Activated CD4-positive, alpha-beta T cell treated with anti-CD3 and anti-CD28 coated beads, Interleukin-2, amount 50 U/mL, for 16 hours (primary cell): ENCODE measurements at regions not wholly inside any gene's neighbourhood (a gene's known extent, or its start where the extent isn't known, plus 50 kb on each side); places are given as distances from the start of the nearest gene placed in this dataset.

ENCODE experiments used
- DNase-seq: peaks from one replicate; pipeline ENCODE4 v3.0.0-alpha.2; 2020

DNA sequence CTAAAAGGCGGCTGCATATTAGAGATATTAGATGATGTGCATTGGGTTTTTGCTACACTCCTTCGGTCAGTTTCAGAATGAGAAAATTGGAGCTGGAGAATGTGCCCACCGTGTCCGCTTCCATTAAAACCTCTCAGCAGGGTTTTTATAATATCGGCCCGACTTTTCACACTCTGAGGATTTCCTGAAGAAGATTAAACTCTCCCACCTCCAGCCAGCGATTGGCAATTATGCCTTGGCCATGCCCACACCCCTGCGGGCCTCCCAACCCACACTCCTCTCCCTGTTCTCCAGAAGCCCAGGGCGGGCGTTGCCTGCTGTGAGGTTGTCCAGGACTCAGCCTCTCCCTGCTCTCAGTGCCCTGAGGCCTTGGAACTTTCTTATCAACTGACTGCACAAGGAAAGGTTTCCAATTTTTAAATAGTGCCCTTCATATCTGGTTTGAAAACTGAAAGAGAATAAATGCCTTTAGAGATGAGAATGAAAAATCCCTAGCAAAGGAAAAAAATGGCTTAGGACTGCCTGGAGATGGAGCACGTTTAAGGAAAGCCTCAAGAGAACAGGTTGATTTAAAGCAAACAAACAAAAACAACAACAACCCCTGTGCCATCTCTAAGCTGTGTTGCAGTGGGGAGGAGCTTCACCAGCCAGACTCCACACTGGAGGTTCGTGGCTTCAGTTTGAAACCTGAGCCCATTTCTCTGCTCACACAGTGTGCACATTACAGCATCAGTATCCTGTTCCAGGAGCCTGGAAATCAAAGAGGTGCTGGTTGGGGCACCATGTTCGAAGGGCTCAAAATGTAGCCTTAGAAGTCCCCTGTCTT is 292.9 kb downstream of the NSG2 start:
- no peak for DNase-seq

DNA sequence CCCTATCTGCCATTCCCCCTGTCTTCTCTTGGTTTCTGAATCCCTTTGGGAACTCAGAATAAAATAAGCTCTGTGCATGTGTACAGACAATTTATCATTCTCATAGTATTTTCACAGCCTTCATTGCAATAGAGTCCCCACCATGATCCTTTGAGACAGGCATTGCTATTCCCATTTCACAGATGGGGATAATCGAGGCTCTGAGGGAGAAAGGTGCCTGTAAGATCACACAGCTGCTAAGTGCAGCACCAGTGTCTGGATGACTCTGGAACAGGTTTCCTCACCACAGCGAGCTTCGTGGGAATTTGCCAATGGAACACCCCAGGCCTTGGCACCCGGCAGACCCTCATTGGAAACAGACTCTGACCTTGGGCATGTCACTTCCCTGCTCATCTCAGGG is 293.6 kb downstream of the NSG2 start:
- no peak for DNase-seq

DNA sequence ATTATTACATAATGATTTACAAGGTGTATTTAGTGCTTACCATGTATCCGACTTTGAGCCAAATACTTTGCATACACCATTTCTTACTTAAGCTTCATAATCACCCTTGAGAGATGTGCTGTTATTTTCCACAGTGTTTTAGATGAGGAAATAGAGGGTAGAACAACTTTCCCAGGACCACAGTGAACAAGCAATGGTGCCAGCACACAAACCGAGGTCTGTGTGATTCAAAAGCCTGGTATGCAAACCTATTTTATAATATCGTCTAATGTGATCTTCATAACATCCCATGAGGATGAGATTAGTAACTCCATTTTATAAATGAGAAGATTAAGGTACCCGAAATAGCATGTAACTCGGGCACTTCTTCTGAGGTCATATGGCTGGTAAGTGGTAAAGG is 294.7 kb downstream of the NSG2 start:
- no peak for DNase-seq

DNA sequence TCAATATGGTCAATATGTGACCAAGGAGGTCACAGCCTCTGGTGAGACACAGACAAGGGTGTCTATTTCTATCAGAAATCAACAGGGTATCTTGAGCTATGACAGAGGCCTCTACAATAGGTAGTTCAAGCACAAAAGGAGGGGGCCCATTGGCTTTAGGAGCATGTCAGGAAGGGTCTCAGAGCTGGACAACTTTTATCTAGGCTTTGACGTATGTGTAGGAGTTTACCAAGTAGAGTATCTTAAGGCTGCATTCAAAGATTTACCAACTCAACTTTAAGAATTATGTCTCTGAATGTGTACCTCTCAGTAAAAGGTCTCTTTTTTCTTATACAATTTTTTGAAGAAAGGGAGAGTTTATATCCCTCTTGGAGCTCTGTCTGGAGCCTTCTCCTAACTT is 297.2 kb downstream of the NSG2 start:
- DNase-seq, result no peak

DNA sequence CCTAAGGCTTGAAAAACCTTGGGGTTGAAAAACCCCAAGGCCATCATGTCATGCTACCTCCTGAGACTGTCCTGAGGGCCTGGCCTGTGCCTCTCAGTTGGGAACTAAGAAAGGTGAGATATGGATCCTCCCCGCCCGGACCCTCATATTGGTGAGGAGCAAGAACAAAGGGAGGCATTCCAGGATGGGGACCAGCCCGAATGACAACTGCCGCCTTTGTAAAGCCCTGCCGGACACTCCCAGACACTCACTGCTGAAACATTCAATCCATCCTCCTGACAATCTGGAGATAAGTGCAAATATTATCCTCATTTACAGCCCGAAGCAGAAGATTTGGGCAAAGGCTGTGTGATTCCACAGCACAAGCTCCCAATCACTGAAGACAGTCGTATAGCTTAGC is 298.3 kb downstream of the NSG2 start:
- DNase-seq, result no peak

DNA sequence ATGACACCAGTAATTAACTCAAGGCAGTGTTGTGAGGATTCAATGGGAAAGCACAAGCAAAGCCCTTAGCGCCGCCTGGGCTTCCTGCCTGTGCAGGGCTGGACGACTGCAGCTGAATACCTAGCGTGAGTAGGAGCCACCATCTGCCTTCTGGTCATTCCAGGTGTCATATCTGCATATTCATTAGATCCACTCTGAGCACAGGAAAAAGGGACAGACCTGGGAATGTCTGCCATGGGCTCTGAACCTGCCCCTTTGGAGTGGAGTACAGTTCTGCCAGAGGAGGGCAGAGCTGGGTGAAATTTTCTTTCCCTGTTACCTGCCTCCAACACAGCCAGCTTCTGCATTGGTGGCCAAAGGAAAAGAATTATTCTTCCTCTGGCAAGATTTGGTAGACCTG is 298.8 kb downstream of the NSG2 start:
- DNase-seq, result no peak

DNA sequence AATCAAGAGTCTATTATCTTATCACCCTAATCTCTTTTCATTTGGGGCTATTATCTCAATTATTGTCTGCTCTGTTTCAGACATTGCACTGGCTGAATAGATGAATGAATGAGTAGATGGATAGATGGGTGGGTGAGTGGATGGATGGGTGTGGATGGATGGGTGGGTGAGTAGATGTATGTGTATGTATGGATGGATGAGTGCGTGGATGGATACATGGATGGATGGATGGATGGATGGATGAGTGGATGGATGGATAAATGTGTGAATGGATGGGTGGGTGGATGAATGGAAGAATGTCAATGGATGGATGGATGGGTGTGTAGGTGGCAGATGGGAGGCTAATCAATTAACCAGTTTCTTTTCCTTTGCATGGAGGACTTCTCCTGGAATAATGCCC is 301.7 kb downstream of the NSG2 start:
- DNase-seq, result no peak

DNA sequence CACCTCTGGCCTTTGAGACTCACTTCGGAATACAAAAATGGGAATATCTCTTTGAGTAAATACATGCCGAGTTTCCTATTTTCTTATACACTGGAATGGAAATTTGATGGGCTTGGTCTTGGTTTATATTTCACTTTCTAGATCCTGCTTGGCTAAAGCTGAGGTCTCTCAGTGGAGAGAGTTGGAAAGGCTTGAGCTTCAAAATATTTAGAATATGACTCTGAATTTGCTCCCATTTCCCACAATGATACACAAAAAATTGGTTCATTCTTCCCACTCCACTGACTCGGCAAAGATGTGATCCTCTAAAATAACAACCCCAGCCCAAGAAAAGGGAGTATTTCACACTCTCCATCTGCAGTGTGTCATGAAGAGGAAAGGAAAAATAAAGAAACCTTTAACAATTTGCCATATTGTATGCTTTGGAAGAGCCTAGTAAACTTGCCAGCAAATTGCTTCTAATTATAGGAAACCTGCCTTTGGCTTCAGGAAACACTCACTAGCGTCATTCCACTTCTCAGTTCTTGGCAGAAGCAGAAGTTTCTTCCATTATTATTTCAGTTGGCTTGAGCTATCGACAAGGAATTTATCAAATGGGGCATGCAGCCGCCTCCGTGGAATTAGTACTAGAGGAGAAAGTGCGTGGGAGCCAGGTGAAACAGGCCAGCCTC is 302.9 kb downstream of the NSG2 start:
- no peak for DNase-seq

DNA sequence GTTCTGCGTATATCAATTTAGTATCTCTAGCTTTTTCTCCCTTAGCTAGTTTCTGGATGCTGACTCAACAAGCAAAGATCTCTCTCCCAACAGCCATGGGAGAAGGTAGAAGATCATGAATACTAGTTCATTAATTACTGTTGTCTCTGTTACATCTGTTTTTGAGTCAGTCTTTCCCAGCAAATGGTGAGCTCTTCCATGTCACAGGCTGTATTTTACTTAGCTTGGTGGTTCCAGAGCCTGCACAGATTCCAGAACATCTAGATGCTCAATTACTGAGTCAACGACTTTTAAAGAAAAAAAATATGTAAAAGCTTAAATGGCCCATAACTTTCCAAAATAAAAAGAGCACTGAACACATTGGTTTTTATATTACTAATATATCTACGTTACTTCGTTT is 307.2 kb downstream of the NSG2 start:
- DNase-seq, result no peak

DNA sequence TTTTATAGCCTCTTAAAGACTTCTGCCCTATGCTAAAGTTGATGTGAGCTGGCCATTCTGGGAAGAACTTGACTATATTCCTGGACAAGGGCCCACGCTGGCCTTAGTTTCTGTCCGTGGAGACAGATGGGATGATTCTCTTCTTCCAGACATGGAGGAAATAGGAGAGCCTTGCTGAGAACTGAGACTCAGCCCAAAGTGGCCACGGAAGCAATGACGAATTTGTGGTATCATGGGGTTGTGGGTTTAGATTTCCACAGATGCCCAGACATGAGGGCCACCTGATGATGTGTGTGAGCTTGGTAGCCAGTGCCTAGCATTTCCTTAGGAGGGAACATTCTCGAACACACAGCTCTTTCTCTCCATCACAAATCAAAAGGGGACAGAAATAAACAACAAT is 309.1 kb downstream of the NSG2 start:
- DNase-seq, result no peak

DNA sequence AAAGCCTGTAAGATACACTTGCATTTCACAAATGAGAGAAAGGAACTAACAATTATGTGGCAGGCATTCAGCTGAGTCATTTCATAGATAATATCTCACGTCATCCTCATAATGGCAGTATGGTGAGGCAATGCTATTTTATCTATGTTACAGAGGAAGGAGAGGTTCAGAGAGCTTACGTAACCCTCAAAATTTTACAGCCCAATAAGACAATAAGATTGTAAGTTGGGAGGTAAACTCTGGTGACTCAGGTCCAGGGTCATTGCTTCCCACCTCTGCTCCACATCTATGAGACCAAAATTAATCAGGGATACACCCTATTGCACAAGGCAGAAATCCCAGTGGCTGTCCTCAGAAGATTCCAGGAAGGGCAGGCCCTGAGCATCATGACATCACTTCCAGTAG is 309.7 kb downstream of the NSG2 start:
- no peak for DNase-seq

DNA sequence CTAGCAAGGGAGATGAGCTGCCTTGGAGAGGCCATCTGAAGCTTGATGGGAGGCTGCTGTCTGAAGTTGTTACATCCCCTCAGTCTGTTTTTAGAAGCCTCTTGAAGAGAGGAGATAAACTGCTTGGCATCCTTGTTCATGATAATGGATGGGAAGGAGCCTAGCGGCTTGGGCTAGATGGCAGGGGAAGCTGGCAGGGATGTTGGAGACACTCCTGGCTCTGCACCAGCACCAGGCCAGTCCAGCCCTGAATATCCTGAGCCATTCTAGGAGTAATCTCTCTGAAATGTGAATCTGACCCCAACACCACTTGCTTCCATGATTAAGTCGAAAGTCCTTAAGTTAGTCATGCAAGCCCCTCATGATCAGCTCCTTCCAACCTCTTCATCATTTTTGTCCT is 310.5 kb downstream of the NSG2 start:
- DNase-seq, result no peak

DNA sequence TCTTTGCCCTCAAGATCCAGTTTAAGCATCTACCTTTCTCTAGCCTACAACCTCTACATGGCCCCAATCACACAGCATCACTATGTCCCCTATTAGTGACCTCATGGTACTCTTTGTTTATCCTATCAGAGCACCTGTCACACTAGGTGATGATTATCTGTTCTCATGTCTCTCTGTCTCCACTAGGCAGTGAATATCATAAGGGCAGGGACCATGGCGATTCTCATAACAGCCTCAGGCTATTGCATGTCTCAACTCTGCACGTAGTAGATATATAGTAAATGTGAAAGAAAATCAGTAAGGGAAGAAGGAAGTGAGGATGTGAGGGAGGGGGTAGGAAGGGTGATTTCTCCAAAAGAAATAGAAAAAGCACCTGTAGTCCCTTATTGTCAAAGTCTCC is 311.0 kb downstream of the NSG2 start:
- no peak for DNase-seq

DNA sequence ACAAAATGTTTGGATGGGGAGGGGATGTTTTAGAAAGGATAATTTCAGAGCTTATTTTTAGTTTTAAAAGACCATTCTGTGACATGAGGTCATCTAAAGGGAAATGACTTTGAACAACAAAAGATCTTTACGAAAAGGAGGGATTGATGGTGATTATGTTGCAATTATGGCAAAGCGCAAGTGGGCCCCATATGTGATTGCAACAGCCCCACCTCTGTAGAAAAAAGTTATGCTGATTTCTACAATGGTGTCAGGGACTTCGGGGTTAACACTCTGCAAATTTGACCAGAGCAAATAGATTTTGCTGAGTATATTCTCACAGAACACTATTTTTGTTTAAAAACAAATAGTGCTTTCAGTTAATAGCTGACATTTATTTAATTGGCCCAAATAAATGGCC is 312.8 kb downstream of the NSG2 start:
- DNase-seq, result no peak

DNA sequence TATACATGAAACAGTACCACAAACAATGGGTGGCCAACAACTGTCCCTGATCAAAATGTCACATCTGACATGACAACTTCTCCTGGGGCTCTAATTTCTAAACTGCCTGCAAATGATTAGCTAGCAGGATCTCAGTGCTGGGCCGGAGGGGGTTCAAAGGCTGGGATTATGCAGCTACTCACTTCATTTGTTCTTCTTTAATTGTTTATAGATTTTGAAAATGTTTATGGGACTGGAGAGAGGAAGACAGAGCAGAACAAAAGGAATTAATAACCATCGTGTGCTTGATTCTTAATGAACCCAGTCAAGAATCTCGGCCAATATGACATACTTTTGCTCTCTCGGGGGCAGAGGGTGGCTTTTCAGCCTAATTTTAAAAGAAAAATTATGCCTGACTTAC is 313.6 kb downstream of the NSG2 start:
- no peak for DNase-seq

DNA sequence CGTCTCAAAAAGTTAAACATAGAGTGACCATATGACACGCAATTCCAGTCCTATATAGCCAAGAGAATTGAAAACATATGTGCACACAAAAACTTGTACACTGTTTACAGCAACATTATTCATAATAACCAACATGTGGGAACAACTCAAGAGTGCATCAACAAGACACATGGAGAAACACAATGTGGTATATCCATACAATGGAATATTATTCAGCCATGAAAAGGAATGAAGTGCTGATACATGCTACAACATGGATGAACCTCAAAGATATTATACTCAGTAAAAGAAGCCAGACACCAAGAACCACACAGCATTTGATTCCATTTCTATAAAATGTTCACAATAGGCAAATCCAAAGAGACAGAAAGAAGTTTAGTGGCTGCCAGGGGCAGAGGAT is 317.0 kb downstream of the NSG2 start:
- no peak for DNase-seq

DNA sequence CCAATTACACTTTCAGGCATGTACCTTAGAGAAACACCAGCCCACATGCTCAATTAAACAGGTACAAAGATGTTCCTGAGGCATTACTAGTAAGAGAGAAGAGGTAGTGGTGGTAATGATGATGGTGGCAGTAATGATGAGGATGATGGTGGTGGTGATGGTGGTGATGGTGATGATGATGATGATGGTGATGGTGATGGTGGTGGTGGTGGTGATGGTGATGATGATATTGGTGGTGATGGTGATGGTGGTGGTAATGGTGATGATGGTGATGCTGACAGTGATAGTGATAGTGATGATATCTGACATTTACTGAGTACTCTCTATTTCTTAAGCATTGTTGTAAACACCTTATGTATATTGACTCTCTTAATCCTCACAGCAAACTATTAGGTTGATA is 318.4 kb downstream of the NSG2 start:
- no peak for DNase-seq

DNA sequence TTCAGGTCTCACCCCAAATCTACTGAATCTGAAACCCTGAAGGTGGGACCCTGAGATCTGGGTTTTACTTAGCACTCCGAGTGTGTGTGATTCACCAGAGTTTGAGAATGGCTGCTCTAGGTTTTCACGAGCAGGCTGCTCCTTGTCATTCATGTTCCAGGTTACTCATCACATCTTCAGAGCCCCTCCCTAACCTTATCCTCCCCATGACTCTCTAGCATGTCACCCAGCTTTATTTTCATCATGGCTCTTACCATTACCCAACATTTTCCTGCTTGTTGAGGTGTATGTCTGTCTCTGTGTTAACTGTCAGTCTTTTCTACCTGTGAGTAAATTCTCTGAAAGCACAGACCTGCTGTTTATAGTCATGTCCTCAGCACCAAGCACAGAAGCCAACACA is 319.2 kb downstream of the NSG2 start:
- DNase-seq, result no peak

DNA sequence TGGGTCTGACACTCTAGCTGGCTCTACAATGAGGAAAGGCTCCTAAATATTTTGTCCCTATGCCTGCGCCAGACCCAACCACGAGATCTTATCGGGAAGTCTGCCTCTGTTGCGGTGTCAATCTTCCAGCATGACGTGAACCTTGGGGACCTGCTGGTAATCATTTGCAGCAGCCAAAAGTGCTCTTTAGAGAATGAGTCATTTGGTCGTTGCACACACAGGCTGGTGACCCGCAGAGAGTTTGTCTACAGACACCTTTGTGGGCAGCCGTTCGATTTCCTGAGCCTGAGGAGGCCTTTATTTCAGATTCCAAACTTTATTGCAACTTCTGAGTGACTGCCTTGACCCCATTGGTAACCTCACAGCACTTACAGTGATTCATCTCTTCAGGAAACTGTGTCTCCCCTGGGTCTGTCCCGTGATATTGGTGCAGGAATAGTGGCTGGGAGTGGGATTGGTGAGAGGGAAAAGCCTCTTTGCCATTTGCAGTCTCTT is 326.1 kb downstream of the NSG2 start:
- no peak for DNase-seq

DNA sequence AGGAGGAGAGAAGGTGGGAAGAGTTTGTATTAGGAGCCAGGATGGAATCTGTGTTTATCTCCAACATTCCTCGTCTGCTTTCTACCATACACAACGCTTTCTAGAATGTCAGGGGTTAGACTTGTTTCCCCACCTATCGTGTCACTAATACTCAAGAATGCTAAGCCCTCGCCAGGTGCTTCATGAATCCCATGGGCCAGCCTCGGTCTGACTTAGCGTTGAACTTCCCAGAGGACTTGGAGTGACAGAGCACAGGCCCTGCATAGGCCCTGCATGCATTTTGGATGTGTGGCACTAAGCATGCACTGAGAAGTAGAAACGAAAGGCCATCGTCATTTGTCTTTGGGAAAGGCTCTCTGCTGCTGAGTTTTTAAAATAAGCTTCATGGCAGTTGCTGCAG is 328.7 kb downstream of the NSG2 start:
- no peak for DNase-seq

DNA sequence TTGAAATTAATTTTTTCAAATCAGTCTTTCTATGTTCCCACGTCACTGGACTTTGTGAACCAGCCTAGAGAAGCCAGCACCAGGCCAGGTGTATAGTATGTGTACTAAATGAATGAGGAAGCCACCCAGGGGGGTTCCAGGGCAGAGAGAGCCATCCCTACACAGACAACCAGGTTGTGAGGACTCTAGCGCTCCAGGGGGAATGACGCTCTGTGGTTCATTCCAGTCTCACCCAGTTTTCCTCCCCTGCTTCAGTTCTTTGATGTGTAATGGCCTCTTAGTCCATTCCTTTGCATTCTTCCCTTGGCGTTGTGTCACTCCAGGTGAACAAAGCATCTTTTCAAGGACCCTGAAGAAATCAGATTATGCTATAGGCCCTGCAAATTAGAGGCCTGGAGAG is 330.6 kb downstream of the NSG2 start:
- DNase-seq, result no peak

DNA sequence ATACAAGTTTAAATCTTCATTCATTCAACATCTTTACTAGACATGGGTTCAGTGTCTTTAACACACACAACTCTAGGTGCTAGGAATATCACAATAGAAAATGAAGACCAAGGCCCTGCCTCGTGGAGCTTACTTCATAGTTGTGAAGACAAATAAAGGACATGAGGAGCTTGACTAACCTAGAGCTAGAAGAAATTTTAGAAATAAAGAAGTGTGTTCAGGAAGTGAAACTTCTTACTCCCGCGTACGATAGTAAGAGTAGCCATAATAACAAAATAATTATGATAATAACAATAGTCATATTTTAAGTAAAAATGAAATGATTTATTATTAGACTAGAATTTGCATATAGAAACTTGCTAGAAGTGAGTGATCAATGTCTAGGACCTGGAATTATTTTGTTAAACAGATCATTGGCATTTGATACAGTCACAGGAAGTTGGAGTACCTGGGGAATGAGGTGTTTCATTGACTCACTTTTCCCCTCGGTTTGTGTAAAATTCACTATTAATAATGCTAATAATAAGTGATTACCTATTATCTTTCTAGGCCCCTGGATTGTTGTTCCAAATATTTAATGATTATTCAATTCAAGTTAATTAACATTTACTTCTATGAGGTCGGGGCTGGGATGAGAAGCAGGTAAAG is 331.3 kb downstream of the NSG2 start:
- no peak for DNase-seq

DNA sequence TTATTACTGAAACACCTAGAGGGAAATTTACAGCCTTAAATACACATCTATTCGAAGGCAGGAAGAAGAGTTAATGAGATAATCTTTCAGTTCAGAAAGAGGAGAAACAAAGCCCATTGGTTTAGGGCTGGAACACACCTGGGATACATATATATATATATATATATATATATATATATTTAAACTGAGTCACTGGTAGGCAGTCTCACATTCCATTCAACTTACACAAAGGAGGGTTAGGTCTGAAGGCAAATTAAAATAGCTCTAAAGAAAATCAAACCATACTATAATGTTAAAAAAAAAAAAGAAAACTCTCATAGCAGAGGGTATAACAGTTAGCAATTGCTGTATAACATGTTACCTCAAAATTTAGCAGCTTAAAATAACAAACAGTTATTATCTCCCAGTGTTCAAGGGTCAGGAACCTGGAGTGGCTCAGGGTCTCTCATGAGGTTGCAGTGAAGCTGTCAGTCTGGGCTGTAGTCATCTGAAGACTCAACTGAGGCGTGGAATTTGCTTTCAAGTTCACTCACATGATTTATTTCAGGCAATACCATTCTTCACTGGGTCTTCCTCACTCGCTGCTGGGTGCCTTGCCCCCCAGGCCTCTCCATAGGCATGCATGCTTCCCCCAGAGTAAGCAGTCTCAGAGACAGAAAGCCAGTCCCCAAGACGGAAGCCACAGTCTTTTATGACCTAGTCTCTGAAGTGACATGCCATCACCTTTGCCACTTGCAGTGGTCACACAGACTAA is 332.8 kb downstream of the NSG2 start:
- no peak for DNase-seq
